ENCODE measurements at regions not wholly inside any gene's neighbourhood (a gene's known extent, or its start where the extent isn't known, plus 50 kb on each side); places are given as distances from the start of the nearest gene placed in this dataset.

DNA sequence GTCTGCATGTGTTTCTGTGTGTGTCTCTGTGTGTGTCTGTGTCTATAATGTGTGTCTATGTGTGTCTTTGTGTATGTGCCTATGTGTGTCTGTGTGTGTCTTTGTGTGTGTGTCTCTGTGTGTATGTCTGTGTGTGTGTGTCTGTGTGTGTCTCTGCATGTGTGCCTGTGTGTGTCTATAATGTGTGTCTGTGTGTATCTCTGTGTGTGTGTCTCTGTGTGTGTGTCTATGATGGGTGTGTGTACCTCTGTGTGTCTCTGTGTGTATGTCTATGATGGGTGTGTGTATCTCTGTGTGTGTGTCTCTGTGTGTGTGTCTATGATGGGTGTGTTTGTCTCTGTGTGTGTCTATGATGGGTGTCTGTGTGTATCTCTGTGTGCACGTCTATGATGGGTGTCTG, 126.2 kb upstream of the GPC1 start:
- DNase-seq (ENCODE audit: insufficient read length, low spot score) = no peak
- no peak for FAIRE-seq

DNA sequence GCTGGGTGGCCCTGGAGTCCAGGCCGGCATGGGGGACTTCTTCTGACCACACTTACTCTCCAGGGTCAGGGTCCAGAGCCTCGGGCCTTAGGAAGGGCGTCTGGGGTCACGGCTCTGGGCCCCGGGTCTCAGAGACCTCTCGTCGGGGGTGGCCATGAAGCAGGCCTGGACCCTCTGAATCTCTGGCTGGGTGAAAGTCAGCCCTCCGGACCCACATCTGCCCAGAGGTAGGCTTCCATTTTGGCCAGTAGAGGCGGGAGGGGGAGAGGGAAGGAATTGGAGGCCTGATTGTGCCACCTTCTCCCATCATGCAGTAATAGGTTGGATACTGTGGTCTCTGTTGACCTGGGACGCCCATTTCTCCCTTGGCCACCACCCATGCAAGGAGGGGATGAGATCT, 125.3 kb upstream of the GPC1 start:
- FAIRE-seq = no peak

DNA sequence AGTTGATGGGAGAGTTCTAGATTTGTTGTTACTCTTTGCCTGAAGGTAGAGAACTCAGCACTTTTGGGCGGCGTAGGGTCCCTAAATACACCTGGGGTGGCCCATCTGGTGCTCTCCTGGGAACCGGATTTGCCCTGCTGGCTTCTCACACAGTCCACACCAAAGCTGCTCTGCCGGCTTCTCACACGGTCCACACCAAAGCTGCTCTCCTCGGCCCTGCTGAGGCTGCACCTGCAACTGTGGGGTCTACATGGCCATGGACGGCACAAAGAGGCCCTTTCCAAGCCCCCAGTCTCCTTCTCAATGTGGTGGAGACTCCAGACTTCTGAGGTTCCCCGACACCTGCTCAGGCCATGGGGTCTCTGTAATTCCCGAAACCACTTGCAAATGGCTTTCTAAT, 124.8 kb upstream of the GPC1 start:
- FAIRE-seq = no peak
- no peak for DNase-seq (ENCODE audit: insufficient read length, low spot score)

More for the DNA sequence above, 125.3 kb upstream of the GPC1 start:
- DNase-seq (ENCODE audit: insufficient read length, low spot score) = no peak

DNA sequence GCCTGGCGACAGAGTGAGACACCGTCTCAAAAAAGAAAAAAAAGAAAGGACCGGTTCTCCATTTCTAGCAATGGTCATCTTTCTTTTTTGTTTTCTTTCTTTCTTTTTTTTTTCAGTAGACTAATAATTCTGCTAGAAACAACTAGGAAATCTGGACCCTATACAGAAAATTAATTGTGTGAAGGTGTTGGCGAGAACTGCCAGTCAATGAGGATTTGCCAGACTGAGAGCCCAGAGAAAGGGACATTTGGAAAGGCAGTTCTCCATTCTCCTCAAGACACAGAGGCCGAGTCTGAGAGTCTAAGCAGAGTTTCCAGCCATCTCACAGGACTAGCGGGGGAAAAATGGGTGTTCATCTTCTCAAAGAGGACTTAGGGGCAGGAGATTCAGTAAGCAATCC, 123.6 kb upstream of the GPC1 start:
- FAIRE-seq = no peak

DNA sequence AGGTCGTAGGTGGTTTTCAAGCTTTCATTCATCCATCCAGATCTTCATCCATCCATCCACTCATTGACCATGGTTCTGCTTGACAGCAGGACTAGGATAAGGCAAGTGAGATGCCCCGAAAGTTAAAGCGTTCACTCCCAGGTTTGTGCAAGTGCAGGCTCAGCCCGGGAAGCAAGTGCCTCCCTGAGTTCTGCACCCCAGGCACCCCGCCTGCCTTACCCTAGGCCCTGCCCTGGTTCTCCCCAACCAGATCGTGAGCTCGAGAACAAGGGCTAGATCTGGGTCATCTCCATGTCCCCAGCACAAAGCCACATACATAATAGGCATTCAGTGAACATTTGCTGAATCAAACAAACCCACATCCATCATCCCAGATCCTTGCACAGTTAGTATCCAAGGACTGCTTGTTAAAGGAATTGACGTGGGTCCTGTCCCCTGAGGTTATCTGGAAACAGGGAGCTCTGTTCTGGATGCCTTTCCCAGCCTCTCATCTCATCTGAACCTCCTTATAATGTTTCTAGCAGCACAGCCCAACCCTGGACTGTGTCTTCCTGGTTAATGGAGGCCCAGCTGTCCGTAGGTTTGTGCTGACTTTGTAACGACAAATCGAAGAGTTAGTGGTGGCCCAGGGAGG, 116.1 kb upstream of the GPC1 start:
- FAIRE-seq (no peak), DNase-seq (ENCODE audit: insufficient read length, low spot score) (no peak)

More for the DNA sequence above, 123.6 kb upstream of the GPC1 start:
- no peak for DNase-seq (ENCODE audit: insufficient read length, low spot score)

DNA sequence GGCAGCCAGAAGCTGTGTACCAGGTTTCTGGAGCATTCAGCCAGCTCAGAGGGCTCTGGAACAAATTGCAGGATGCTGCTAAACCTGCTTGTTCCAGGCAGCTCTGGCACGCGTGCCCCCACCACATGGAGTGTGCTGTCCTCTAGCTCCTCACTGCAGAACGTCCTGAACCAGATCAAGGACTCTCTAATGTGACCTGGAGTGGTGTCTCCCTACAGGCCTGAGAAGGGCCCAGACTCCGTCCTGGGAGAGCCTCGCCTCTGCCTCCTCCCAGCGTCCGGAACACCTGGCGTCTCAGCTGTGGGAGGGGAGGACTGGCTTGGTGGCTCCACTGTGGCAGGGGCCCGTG, 115.6 kb upstream of the GPC1 start:
- DNase-seq (ENCODE audit: insufficient read length, low spot score) = no peak

DNA sequence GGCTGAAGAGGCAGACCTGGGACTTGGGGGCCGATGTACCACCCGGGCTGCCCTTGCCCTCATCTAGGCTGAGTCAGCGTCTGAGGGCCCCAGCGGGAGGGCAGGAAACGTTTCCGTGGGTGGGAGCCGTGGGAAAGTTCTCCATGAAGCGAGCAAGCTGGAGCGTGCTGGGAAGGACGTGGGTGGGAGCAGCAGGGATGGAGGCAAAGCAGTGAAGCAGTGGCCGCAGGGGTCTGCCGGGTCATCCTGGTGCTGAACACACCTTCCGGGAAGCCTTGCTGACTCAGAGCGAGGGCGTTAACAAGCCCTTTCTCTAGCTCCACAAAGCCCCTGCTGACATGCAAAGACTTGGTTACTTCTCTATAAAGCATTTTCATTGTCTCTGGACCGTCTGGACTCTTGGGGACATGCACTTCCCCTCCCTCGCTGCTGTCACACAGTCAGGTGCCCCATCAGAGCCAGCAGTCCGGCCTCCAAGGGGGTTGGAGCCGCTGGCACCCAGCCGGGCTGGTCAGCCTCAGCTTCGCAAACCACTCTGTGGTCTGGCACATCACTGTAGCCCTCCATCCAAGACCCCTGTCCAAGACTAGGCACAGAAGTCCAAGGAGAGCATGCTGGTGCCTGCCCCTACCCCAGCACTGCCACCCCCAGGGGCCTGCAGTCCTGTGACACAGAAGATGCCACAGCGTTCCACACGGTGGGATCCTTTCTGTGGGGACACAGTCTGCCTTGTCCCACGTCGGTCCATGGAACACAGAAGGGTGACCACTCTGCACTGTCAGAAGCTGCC, 115.1 kb upstream of the GPC1 start:
- DNase-seq (ENCODE audit: insufficient read length, low spot score) = no peak
- FAIRE-seq = no peak

More for the DNA sequence above, 115.6 kb upstream of the GPC1 start:
- FAIRE-seq = no peak

DNA sequence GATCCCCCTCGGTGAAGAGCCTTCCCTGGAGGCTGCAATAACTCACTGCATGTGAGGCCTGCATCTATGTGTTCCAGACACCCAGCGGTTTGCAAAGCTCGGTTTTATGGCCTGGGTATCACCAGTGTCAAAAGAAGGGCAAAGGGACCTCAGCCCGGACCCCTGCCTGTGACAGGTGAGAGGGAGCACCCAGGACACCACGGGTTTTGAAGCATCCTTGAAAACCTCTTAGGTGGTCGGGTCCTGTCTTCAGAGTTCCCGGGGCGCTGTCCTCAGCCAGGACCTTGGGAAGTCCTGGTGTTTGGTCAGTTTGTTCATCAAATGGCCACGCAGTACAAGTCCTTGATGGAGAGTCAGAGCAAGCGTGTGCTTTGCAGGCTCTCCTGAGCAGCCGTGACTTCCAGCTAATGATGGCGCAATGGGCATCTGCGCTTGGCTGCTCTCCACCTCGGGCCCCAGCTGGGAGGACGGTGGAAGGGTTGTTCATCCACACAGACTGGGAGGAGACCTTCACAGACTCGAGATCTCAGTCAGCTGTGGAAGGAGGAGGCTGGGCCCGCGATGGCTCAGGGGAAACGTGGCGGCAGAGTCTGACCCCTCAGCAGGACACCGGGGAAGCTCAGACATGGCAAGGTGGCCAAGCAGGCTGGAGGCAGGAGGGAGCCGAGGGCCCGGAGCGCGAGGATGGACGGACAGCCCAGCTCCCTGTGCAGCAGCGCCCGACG, 113.1 kb upstream of the GPC1 start:
- DNase-seq (ENCODE audit: insufficient read length, low spot score) = no peak
- no peak for FAIRE-seq

DNA sequence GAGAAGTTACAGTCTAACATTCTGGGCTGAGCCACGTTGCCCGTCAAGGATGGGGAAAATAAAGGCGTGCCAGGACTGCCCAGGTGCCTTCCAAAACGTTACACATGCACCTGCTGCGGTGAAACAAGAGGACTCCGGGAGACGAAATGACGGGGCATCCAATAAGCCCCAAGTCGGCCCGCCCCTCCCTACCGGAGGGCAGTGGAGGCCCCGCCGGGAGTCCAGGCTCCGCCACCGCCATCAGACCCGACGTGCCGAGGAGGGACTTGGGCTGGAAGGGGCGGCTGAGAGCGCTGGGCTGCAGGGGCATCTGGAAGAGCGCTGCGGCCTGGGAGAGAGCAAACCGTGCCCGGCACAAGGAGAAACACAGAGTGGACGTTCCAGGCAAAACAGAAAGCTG, 112.5 kb upstream of the GPC1 start:
- DNase-seq (ENCODE audit: insufficient read length, low spot score) = no peak
- FAIRE-seq = no peak

DNA sequence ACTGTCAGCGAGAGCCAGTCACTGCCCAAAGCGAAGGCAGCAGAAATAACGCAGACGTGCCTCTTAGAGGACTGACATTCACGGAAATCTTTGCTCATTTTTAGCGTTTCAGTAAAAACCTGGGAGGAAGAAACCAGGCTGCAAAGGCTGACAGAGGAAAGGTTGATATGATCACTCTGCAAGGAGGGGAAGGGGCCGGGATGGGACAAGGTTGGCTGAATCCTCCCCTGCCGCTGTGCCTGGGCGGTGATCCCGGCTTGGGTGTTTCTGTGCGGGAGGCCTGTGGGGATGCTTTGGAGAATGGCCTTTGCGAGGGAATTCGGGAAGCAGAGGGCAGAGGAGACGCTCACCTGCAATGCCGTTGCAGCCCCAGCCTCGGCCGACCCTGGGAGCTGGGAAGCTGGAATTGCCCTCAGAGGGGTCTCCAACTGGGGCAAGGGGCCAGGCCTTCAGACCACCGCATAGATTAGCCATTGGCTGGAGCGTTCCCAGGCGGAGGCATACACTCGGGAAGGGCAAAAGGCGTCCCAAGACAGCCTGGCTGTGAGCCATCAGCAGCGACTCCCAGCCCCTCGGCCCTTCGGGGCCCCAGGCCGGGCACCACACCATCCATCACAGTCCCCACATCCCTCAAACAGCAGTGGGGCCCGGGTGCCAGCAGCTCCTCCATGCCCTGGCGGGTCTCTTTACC, 111.7 kb upstream of the GPC1 start:
- FAIRE-seq (no peak), DNase-seq (ENCODE audit: insufficient read length, low spot score) (no peak)

DNA sequence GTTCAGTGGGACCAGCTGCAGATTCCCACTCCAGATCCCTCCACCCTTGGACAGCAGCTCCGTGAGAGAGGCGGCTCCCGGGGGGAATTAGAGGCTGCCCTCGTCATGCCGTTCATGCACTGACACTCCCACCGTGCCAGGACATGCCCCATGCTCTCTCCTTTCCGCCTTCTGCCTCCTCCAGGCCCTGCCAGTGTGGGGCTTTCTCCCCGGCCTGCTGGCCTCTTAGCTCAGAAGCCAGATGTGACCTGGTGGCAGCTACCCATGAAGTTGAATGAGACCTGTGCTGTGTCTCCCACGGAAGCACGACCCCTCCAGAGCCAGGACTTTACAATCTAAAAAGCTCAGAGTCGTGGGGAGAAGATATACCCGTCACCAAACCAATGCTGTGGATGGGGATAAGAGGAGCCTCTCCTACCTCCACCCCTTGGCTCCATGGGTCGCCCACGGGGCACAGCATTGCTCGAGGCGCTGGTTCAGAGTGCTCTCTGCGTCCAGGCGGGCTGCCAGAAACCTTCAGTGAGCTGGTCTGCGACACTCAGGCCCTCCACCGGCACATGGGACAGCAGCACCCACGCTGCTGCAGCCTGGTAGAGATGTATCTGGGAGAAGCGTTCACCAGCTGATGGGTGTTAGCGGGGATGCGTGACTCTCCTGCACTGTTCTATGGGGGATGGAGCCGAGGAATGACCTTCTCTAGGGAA, 111.0 kb upstream of the GPC1 start:
- FAIRE-seq (no peak), DNase-seq (ENCODE audit: insufficient read length, low spot score) (no peak)

DNA sequence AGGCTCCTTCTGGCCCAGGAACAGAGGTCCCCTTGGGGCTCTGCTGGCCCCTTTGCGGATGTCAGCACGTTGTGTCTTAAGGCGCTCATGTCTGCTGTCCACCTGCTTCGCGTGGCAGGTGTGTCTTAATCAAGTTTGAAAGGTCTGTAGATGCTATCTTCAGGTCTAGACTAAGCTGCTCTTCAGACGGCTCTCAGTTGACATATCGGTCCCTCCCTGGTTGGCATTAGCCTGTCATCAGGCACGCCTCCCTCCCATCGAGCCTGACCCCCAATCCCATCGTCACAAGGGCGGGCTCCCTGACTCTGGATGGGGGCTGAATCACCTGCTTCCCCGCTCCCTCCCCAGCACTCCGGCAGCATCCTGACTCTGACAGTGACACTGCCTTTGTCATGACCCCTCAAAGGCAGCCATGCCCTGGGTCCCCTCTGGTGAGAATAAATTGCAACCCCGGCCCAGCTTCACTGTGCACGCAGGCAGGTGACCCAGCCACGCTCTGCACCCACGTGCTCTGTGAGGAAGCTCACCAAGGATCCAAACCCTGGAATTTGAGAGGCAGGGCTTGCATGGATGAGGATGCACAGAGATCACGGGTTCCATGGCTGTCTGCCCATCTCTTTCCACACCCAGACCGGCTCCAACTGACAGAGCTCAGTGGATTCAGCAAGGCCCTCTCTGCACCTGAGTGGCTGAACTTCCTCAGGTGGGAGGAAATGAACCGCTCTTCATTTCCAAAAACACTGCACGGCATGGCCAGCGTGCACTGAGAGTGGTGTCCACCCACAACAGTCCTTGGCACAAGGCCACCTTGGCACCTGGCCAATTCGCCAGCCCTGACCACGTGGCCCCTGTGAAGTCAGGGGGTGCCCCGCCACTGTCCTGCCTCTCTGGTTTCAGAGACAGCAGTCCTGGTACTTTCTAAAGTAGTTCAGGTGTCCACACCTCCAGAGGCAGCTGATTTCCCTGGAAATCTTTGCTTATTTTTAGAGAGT, 110.2 kb upstream of the GPC1 start:
- DNase-seq (ENCODE audit: insufficient read length, low spot score) = no peak

DNA sequence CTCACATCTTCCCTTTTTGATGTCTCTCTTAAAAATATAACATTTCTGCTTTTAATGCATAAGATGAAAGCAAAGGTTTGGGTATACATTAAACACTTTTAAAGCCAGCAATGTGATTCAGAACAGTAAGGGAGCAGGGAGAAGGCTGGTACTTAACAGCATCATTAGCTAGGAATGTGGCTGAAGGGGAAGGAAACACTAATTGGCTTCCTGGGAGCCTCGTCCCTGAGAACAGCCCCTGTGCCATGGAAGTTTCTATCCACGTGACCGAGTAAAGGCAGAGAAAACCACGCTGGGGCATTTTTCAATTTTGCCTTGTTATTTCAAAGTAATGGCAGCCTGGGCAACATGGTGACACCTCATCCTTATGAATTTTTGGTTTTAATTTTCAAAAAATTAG, 109.2 kb upstream of the GPC1 start:
- DNase-seq (ENCODE audit: insufficient read length, low spot score) (no peak), FAIRE-seq (no peak)

More for the DNA sequence above, 110.2 kb upstream of the GPC1 start:
- no peak for FAIRE-seq

DNA sequence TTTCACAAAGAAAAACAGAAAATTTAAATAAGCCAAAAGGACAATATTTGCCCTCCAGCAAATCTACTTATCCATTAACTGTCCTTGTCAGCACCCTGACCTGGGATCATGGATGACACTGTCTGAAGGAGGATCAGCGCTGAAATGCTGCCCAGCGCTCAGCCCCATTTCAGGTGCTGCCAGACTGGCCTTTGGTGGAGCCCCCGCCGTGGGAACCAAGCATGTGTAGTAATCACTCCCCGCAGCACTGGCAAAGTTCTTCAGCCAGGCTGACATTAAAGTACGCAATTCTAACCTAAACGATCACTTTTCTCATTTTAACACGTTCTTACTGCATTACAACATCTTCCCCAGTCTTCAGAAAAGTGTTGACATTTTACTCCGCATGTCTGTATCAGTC, 108.6 kb upstream of the GPC1 start:
- no peak for DNase-seq (ENCODE audit: insufficient read length, low spot score)

DNA sequence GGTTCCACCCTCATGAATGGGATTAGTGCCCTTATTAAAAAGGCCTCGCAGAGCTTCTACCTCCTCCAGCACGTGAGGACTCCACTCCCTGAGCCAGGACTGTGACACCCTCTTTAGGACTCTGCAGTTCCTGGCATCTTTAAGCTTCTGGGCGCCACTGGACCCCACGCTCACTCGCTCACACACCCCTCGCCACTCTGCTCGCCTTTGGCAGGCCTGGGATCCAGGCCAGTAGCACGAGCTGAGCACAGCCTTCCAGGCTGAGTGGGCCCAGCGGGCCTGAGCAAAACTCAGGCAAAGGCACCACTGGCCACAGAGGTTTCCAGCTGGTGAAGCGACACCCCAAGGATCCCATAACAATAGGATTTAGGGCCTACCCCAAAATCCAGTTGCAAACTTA, 107.9 kb upstream of the GPC1 start:
- no peak for FAIRE-seq

More for the DNA sequence above, 108.6 kb upstream of the GPC1 start:
- no peak for FAIRE-seq

DNA sequence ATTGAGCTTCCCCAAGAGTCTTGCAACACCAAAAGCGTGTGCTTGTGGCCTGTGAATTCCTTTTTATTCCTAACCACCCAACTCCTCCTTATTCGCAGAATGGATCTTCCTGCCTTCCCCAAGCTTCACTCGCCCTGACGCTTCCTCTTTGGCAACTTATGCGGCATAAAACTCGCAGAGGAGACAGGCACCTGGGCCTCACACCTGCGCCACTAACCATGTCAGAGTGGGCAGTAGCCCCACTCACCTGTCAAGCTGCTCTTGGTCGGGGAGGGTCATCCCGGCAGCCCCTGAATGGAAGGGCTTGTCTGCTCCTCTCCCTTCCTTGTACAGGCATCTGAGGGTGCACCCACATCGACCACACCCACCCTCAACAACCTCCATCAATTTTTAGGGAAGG, 106.9 kb upstream of the GPC1 start:
- FAIRE-seq (no peak), DNase-seq (ENCODE audit: insufficient read length, low spot score) (no peak)

More for the DNA sequence above, 107.9 kb upstream of the GPC1 start:
- no peak for DNase-seq (ENCODE audit: insufficient read length, low spot score)

DNA sequence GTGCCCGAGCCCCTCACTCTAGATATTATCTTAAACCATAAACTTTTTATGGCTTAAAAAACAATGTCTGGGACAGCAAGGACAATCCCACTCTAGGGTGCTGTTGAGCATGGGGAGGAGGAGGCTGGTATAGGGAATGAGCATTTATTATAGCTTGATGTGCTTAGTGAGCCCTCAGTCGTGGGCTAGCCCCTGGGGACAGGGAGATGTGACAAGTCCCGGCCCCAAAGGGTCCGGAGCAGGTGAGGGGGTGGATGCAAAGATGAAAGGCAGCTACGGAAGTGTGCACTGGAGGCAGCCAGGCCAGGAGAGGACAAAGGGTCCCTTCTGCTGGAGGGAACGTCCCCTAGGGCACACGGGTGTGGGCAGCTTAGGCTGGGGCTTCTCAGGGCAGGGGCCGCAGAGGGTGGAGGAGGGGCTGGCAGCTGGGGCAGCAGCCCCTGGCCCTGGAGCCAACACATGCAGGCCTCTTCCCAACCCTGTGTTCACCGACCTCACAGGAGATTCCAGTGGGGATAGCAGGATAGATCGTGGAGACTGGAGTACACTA, 106.3 kb upstream of the GPC1 start:
- DNase-seq (ENCODE audit: insufficient read length, low spot score) (no peak), FAIRE-seq (no peak)

DNA sequence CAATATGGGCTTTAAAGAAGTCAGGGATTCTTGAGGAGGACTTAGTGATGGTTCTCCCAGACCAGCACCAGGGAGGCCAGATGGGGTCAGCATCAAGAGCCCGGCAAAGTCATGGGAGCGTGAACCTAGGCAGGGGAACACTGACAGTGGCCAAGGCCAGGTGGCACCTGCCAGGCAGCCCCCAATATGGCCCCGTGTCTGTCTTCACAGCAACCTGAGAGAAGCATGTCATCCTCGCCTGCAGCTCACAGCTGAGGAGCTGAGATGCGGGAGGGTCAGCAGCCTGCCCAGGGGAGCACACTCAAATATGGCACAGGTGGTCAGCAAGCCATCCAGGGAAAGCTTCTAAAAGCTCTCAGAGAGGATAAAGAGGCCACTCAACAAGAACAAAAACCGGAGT, 105.7 kb upstream of the GPC1 start:
- DNase-seq (ENCODE audit: insufficient read length, low spot score) (no peak), FAIRE-seq (no peak)

DNA sequence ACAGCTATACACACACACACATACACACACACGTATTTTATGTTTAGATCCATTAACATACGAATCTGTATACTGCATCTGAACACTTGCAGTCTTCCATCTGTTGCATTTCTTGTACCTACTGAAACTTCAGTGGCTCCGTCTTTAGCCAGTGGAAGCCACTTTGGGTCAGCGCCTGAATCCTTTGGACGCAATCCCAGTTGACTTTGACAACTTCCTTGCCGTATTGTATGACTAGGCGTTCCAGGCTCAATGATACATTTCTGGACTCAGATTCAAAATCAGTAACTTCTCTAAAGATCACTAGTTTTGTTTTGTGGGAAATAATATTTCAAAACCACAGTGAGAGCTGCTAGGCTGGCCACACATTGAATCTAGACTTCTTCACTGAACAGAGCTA, 101.5 kb upstream of the GPC1 start:
- FAIRE-seq (no peak), DNase-seq (ENCODE audit: insufficient read length, low spot score) (no peak)
